ENCODE measurements at regions not wholly inside any gene's neighbourhood (a gene's known extent, or its start where the extent isn't known, plus 50 kb on each side); places are given as distances from the start of the nearest gene placed in this dataset.
"Not testable (repeated sequence)": the region's sequence is repeated elsewhere in the genome, so short reads cannot be mapped to it uniquely, and the experiment has no call there.

DNA sequence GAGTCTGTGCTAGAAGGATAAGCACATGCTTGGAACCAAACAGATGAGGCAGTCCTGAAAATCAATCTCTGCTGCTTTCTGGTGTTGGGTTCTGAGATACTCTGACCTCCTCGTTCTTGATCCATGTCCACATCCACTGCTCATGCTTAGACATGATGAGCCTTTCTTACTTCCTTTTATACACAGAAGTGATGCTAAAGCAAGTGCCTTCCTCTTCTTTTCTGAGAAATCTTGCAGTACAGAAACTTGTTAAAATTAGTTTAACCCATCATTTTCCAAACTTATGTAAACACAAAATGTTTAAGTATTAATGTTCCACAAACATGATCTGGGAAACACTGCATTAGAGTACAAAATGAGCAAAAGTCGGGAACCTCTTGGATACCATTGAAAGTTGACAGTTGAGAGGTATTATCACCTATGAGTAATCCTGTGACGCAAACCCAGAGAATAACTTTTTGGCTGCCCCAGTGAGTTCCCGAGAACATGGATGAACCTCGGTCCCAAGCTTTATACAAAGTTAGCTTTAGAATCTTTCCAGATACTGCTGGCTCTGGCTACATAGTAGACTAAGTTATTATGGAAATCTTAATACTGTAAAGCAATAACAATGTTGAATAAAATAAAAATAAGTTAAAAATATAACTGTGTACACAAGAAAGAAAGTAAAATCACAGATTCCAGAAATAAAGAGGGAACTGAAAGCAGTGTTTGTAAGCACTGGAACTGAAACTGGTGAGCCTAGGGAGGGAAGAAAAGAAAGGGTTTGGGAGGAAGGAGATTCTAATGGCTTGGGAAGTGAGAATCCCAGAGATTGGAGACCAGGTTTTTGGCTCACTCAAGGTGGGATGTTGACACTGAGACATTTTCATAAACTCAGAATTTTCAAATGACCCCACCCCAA is 429.3 kb upstream of the RUNX1 start:
- FAIRE-seq (no peak), DNase-seq (ENCODE audit: low spot score) (no peak)

DNA sequence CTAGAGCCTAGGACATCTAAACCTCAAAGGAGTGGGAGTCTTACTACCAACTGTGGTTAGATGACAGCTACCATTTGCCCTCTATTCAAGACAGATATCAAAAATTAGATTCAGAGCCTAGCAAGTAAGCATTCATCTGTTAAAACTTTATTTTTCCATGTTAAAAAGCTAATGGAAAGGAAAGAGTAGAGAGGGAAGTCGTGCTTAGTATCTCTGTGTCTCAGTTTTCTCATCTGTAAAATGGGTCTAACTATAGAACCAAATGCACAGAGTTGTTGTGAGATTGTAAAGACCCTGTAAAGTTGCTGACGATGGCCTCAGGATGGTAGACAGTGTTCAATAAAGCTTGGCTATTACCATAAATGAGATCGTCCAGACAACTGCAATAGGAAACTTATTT is 428.5 kb upstream of the RUNX1 start:
- FAIRE-seq (no peak), DNase-seq (ENCODE audit: low spot score) (no peak)

DNA sequence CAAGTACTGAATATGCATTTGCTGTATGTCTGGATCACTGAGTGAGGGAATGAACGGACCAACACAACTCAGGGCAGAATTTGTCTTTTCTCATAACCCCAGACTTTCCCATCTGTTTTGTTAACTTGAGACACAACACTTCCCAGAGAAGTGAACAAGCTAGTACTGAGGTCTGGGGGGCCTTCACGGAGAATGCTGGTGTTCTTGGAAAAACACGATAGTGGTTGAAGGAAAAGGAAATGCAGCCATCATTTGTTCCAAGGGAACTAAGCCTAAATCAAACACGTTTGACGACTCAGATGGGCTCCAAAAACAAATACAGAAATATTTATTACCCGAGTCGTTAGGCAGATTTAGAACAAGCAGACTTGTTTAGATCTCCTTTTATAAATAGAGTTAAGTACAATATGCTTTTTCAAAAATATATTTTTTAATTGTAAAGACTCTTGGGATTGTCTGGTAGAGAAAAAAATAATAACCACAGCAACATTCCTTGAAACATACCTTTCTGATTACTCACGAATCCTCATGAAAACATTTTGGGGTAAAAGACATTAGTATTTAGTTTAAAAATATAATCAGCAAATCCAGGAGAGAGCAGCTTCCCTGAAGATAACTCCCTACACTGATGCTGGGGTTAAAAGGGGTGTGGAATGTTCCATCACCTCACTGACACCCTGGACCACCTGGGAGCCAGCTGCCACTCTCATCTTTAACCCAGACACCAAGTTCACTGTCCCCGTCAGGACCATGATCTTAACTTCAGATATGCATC is 427.7 kb upstream of the RUNX1 start:
- DNase-seq (ENCODE audit: low spot score) (peak; percentile 10), FAIRE-seq (no peak)

DNA sequence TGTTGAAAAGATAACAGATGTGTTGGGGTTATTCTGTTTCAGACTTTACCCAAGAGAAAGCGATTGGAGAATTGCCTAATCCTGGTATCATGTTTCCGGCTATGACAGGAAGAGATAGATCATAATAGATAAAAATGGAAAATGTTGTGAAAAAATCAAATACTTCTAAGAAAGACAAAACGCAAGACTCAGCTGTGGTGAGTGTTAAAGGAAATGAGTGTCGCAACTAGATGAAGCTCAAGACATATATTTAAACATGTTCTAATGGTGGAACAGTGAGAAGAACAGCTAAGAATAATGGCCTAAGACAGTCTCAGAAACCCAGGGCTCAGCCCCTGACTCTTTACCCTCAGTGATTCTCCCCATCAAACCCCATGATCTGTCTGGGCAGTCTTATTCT is 426.7 kb upstream of the RUNX1 start:
- DNase-seq (ENCODE audit: low spot score) = no peak

DNA sequence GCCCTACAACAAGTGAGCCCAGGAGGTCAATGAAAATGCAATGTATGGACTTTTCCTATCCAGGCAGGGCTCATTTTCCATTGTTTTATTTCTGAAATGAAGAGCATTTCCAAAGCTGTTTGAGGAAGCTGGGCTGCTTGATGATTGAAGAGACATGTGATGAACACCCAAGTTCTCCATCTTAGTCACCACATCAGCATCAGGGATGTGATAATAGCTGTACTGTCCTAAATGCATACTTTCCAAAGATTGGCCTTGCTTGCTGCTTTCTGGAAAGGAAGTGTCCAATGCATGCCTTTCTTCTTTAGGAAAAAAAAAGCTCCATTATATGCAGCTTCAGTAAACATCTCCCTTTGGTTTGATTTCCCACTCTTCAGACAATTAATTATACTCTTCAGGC is 425.9 kb upstream of the RUNX1 start:
- FAIRE-seq = no peak
- no peak for DNase-seq (ENCODE audit: low spot score)

More for the DNA sequence above, 426.7 kb upstream of the RUNX1 start:
- FAIRE-seq = no peak

DNA sequence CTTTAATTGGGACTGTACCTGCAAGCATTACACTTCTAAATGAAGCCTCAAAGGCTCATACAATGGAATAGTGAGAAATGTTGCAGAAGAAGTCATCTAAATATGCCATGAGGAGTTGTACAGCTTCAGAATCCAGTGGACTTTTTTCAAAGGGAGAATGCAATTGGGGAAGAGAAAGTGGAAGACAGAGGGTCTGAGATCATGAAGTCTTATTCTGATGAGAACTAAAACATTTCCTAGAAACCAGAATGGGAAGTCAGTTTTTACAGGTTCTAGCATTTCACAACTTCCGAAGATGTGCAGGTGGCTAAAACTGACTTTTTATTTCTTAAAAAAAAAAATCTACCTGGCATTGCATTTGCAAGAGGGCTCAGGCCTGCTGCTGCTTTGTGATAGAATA is 424.4 kb upstream of the RUNX1 start:
- FAIRE-seq (no peak), DNase-seq (ENCODE audit: low spot score) (no peak)

DNA sequence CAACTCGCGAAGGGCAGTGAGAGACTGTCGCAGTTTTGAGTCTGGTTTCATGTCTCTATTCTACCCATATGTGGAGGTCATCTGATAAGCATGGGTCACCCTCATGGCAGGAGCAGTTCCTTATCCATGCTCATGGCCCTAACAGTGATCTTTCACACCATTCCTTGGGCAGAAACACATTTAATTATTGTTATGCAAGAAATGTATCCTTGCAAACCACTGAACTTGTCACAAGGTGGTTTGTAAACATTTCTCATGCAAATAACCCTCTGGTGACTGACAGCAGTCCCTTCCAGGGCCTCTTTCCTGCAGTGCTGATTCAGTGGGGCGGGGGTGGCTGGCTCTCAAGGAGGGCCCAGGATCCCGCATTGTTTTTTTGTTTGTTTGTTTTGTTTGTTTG is 421.4 kb upstream of the RUNX1 start:
- FAIRE-seq (no peak), DNase-seq (ENCODE audit: low spot score) (no peak)

DNA sequence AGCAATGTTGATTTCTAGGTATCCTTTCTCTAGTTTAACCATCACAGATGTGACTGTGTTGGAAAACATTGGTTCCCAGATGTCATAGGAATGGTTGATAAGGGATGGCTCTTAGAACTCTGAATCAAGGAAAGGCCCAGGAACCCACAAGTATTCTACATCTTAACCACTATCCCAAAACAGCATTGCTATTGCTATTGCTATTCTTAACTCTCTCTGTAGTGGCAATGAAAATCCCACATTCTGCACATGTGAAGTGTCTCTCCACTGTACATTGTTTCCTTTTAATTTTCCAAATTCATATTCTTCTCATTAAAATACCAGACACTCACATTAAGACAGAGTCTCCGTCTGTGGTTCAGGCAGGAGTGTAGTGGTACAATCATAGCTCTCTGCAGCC is 420.4 kb upstream of the RUNX1 start:
- DNase-seq (ENCODE audit: low spot score) (no peak), FAIRE-seq (no peak)

DNA sequence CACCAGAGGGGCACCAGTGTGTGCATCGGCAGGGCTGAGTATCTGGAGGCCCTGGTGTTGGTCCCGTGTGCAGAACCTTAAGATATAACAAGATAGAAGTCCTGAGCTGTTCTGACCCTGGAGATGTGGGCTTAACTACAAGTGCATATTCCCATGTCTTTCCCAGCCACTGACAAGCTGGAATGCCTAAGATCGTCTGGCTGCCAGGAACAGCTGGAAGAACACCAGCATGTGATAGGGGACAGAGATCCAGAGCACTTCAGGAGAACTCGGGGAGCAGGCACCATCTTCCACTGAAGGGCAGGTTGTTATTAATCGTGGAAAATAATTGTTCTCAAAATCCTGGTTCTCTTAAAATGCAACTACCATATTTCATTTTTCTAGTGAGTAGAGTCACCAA is 419.9 kb upstream of the RUNX1 start:
- no peak for FAIRE-seq
- DNase-seq (ENCODE audit: low spot score) = no peak

DNA sequence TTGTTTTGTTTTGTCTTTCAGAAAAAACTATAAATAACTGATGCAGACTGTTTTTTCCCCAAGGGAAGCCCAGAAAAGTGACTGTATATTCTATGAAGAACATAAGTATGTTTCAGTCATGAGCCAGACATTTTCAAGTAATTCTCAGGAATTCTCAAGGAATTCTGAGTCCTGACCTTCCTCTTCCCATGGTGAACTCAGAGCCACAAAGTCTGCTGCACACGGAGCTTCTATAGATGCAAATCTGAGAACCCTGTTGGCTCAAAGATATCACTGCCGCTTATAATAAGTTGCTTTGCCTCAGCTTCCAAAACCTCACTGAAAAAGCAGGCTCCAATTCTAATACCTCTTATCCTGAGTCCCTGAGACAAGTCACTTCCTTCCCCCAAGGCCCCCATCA is 418.5 kb upstream of the RUNX1 start:
- no peak for DNase-seq (ENCODE audit: low spot score)
- no peak for FAIRE-seq

DNA sequence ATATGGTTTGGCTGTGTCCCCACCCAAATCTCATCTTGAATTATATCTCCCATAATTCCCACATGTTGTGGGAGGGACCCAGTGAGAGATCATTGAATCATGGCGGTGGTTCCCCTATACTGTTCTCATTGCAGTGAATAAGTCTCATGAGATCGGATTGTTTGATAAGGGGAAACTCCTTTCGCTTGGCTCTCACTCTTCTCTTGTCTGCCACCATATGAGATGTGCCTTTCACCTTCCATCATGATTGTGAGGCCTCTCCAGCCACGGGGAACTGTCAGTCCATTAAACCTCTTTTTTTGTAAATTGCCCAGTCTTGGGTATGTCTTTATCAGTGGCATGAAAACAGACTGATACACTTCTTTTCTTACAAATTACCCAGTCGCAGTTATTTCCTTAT is 417.6 kb upstream of the RUNX1 start:
- FAIRE-seq; DNase-seq (ENCODE audit: low spot score): not testable (repeated sequence)

DNA sequence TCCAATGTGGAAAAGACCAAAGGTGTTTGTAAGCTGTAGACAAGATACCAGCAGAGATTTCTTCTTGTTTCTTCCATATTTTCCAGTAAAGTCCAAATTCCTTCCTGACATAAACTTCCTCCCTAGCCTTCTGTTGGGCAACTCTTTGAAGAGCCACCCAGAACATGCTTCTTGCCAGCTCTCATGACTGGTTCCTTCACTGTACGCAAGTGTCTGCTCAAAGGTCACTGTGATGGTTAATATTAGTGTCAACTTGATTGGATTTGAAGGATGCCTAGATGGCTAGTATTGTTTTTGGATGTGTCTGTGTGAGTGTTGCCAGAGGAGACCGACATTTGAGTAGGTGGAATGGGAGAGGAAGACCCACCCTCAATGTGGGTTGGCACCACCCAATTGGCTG is 416.6 kb upstream of the RUNX1 start:
- FAIRE-seq (no peak), DNase-seq (ENCODE audit: low spot score) (no peak)

DNA sequence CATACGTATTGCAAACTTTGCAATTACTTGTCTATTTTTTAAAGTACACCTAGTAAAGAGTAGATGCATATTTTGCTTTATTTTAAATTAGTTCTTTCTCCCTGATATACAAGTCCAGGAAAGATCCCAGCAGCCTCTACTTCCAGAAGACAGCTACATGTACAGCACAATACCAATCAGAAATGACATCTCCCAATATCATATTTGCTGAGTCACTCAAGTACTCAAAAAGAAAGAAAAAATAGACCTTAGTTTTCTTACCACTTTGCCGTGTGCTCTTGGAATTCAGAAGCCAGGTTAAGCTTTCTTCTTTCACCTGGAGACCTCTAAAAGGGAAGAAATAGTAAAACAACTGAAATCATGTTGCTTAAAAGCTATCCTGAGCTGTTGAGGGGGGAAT is 412.6 kb upstream of the RUNX1 start:
- FAIRE-seq (no peak), DNase-seq (ENCODE audit: low spot score) (no peak)

DNA sequence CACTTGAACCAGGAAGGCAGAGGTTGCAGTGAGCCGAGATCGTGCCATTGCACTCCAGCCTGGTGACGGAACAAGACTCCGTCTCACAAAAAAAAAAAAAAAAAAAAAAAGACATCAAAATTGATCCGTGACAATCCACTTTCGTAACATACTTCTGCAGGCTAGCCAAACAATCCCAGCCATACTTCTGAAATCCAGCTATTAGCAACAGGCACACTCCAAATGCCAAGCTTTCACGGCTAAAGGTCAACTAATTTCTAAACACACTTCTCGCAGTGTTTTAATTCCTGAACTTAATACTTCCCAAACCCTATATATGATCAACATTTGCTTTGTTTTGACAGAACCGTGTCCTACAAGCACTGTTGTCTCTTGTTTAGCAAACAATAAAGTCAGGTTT is 411.3 kb upstream of the RUNX1 start:
- no peak for FAIRE-seq
- no peak for DNase-seq (ENCODE audit: low spot score)

DNA sequence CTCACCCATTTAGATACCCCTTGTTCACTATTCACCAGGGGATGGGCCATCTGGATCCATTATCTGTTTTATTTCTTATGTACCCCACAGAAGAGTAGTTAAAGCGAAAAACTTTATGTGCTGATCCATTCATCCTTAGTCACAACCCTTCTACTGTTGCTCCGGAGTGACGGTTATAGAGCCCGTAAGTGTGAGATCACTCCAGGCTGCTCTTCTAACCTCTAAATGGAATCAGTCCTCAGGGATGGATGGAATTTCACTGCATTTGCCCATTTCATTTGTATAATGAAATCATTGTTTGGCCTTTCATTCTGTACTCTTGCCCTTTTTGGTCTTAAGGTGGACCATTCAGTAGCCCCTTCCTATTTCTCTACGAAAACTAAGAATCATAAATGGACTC is 409.3 kb upstream of the RUNX1 start:
- DNase-seq (ENCODE audit: low spot score) = no peak
- FAIRE-seq = no peak

DNA sequence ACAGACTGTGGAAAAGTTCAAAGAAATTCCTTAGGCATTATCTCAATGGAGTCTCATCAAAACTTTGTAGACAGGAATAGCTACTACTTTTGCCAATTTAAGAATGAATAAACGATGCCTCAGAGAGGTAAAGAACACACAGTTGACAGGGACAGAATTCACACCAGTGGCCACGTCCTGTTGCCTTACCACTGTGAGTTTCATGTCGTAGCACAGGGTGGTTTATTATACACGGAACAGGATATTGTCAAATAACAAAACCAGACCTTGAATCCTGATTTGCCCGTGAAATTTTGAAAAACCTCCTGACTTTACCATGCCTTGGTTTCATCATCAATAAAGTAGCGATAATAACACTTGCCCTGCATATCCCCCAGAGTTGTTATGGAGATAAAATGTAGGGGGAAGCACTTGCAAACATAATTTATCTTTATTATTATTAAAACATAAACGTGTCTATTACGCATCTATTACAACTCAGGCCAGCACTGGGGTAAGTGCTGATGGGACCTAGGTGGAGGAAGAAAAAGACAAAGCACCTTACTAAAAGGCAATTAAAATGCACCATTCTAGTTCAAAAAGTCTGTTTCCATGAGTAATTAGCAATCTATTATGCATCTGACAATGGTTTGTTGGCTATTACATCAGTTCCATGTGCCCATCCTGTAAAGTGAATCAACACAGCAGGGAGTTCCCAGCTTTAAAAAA is 408.1 kb upstream of the RUNX1 start:
- DNase-seq (ENCODE audit: low spot score) (no peak), FAIRE-seq (no peak)

DNA sequence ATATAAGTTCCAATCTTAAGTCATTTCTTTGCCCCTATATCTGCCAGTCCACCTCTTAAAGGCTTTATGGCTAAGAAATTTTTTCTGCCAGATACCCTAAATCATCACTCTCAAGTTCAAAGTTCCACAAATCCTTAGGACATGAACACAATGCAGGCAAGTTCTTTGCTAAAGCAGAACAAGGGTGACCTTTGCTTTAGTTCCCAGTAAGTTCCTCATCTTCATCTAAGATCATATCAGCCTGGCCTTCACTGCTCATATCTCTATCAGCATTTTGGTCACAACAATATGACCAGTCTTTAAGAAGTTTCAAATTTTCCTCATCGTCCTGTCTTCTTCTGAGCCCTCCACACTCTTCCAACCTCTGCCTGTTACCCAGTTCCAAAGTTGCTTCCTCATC is 402.2 kb upstream of the RUNX1 start:
- DNase-seq (ENCODE audit: low spot score) (no peak), FAIRE-seq (no peak)

DNA sequence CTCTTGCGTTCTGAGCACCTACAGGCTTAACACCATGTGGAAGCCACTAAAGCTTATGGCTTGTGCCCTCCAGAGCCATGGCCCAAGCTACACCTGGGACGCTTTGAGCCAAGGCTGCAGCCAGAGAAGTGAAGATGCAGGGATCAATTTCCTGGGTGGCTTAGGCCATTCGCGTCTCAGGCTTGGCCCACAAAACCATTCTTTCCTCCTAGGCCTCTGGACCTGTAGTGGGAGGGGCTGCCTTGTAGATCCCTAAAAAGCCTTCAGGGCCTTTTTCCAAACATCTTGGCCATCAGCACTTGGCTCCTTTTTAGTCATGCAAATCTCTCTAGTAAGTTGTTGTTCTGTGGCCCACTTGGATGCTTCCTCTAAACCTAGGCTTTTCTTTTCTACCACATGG is 401.7 kb upstream of the RUNX1 start:
- FAIRE-seq (no peak), DNase-seq (ENCODE audit: low spot score) (no peak)

DNA sequence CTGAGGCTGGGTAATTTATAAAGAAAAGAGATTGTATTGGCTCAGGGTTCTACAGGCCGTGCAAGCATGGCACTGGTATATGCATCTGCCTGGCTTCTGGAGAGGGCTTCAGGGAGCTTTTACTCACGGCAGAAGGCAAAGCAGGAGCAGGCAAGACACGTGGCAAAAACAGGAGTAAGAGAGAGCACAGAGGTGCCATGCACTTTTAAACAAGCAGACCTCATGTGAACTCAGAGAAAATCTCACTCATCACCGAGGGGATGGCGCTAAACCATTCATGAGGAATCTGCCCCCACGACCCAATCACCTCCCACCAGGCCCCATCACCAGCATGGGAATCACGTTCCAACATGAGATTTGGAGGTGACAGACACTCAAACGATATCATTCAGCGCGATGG is 400.7 kb upstream of the RUNX1 start:
- no peak for DNase-seq (ENCODE audit: low spot score)
- FAIRE-seq = no peak

DNA sequence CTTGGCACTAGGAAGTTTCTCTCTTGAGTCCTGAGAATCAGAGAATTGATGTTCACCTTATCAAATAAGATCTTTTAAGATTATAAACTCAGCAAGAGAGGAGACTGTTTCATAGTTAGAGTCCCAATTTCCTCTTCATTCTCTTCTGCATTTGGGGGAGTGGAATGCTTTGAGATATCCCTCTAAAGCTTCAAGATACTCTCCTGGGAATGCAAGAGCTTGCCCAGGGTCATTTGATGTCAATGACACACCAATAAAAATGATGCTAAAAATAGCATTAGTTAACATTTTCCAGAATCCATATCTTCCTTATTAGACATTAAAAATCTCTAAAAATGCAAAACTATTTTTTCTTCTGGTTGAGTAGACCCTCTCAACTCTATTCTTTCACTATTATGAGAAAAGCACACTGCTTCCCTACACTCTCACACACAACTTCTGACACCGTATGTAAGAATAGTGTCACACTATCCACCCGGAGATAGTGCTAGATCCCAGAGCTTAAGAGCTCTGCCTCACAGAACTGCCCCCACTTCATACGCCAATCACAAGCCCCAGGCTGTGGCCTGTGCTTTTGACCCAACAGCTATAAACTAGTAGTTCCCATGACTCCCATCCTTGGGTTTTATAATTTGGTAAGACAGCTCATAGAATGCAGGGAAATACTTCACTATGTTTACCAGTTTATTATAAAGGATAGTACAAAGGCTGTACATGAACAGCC is 399.9 kb upstream of the RUNX1 start:
- FAIRE-seq (no peak), DNase-seq (ENCODE audit: low spot score) (no peak)

DNA sequence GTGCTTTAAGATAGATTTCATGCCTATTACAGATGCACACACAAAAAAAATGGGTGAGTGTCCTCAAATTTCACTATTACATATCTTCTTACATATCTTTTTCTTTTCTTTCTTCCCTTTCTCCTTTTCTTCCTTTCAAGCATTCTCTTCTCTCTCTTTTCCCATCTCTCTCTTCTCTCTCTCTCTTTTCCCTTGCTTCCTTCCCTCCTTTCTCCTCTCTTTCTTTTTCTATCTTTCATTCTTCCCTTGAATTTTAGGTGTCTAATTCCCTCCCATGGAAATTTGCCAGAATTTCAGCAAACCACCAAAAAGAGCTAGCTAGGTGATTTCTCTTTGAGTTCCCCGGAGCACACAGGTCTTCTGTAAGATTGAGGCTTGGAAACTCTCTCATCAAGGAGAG is 395.3 kb upstream of the RUNX1 start:
- DNase-seq (ENCODE audit: low spot score) (no peak), FAIRE-seq (no peak)

Measured in urothelium cell line (cell line).